HepG2 (cell line): ENCODE measurements at regions not wholly inside any gene's neighbourhood (a gene's known extent, or its start where the extent isn't known, plus 50 kb on each side); places are given as distances from the start of the nearest gene placed in this dataset.
"Not testable (repeated sequence)": the region's sequence is repeated elsewhere in the genome, so short reads cannot be mapped to it uniquely, and the experiment has no call there.

Experiments used
- BCL3 ChIP-seq: sonication (generic); formaldehyde crosslinking; IDR thresholded peaks from 2 replicates; pipeline ENCODE4 v1.5.1; 2020; ENCODE audit warnings: mild to moderate bottlenecking, missing genetic modification reagents, moderate library complexity
- CHCHD3 ChIP-seq: sonication (generic); formaldehyde crosslinking; IDR thresholded peaks from 2 replicates; pipeline ENCODE4 v1.8.0; 2022; ENCODE audit warnings: mild to moderate bottlenecking, missing genetic modification reagents, moderate library complexity
- CHD4 ChIP-seq: fragments of 200-600 bp; sonication (generic); IDR thresholded peaks from 2 replicates; pipeline ENCODE4 v1.7.0; 2017; ENCODE audit warnings: mild to moderate bottlenecking, low read length, borderline replicate concordance
- DMAP1 ChIP-seq: IDR thresholded peaks from 2 replicates; pipeline ENCODE4 v1.6.1; 2016
- EP300 ChIP-seq, 3 experiments: sonication (generic) in 1 of 3; formaldehyde crosslinking in 1 of 3; IDR thresholded peaks; 2 replicates each; pipeline versions ENCODE4 v1.5.1 to v1.6.1; 2011 to 2020; ENCODE audit warnings: low read depth in 2 of 3, low read length in 2 of 3, borderline replicate concordance in 1 of 3, improper control_type of control experiment in 1 of 3, mild to moderate bottlenecking in 1 of 3, missing genetic modification reagents in 1 of 3, moderate library complexity in 1 of 3
- NFRKB ChIP-seq: fragments of 450-650 bp; IDR thresholded peaks from 2 replicates; pipeline ENCODE4 v1.6.1; 2017
- PRDM15 ChIP-seq: sonication (generic); formaldehyde crosslinking; IDR thresholded peaks from 2 replicates; pipeline ENCODE4 v1.4.0; 2020; ENCODE audit warnings: missing genetic modification reagents
- PTBP1 ChIP-seq: fragments of 200-400 bp; formaldehyde crosslinking; IDR thresholded peaks from 2 replicates; pipeline ENCODE4 v1.6.1; 2018; ENCODE audit warnings: low read length, low read depth; ENCODE audit not compliant: poor library complexity, severe bottlenecking
- REST ChIP-seq, 2 experiments: IDR thresholded peaks; 2 replicates each; pipeline ENCODE4 v1.6.1; 2011 to 2012; ENCODE audit warnings: low read length in 2 of 2, borderline replicate concordance in 1 of 2, low read depth in 1 of 2, mild to moderate bottlenecking in 1 of 2, moderate library complexity in 1 of 2
- SP1 ChIP-seq, 2 experiments: fragments of 450-650 bp in 1 of 2; sonication (generic) in 1 of 2; formaldehyde crosslinking in 1 of 2; IDR thresholded peaks; 2 replicates each; pipeline versions ENCODE4 v1.4.0 to v1.6.1; 2016 to 2020; ENCODE audit warnings: missing genetic modification reagents in 1 of 2
- THAP8 ChIP-seq: sonication (generic); formaldehyde crosslinking; IDR thresholded peaks from 2 replicates; pipeline ENCODE4 v1.5.1; 2020; ENCODE audit warnings: missing genetic modification reagents, mild to moderate bottlenecking, borderline replicate concordance
- YY1 ChIP-seq: IDR thresholded peaks from 2 replicates; pipeline ENCODE4 v1.6.1; 2011; ENCODE audit warnings: low read length, low read depth, moderate library complexity, mild to moderate bottlenecking; ENCODE audit not compliant: insufficient read depth, insufficient replicate concordance
- ZNF256 ChIP-seq: sonication (generic); formaldehyde crosslinking; conservative IDR thresholded peaks from 2 replicates; pipeline ENCODE4 v1.4.0; 2020; ENCODE audit warnings: missing genetic modification reagents
- ZNF407 ChIP-seq: sonication (generic); formaldehyde crosslinking; IDR thresholded peaks from one replicate; pipeline ENCODE4 v1.5.1; 2020; ENCODE audit warnings: mild to moderate bottlenecking, missing genetic modification reagents; ENCODE audit errors: not compliant biosample characterization

- TF ChIP-seq PRDM15; CHD4; NFRKB; CHCHD3 (CRISPR knock-in tag); ZNF256 (CRISPR knock-in tag); EP300 (IDR thresholded peaks at IDR 0.05; ENCODE audit: low read depth in 2 of 2, low read length in 2 of 2); EP300 (CRISPR knock-in tag; IDR thresholded peaks at IDR 0.05; ENCODE audit: borderline replicate concordance); YY1; PTBP1; DMAP1 (CRISPR knock-in tag); THAP8 (CRISPR knock-in tag); BCL3 (CRISPR knock-in tag); SP1 (IDR thresholded peaks at IDR 0.05); SP1 (CRISPR knock-in tag; IDR thresholded peaks at IDR 0.05); ZNF407 (CRISPR knock-in tag); REST (IDR thresholded peaks at IDR 0.05; ENCODE audit: borderline replicate concordance in 1 of 2, low read depth in 1 of 2, low read length in 2 of 2): not testable (repeated sequence)
Observed at GRCh38 chrX:63277394-63277793, 73.7 kb downstream of the SPIN4 start.
